AG09309 (cell line): ENCODE measurements at regions not wholly inside any gene's neighbourhood (a gene's known extent, or its start where the extent isn't known, plus 50 kb on each side); places are given as distances from the start of the nearest gene placed in this dataset.

ENCODE experiments used
- DNase-seq: peaks from one replicate; pipeline ENCODE4 v3.0.0-alpha.2; 2010; ENCODE audit warnings: low read depth
- H3K4me3 ChIP-seq: 2 replicates; pipeline ENCODE4 v1.5.1; 2011; ENCODE audit warnings: mild to moderate bottlenecking, low read depth, low read length, moderate library complexity; ENCODE audit not compliant: control insufficient read depth
- TF ChIP-seq, protein P1 (sequence below): IDR thresholded peaks from 2 replicates; pipeline ENCODE4 v1.5.1; 2011; ENCODE audit warnings: mild to moderate bottlenecking, low read depth, low read length, inconsistent platforms; ENCODE audit not compliant: insufficient read depth, control insufficient read depth; ENCODE audit errors: missing control alignments

DNA sequence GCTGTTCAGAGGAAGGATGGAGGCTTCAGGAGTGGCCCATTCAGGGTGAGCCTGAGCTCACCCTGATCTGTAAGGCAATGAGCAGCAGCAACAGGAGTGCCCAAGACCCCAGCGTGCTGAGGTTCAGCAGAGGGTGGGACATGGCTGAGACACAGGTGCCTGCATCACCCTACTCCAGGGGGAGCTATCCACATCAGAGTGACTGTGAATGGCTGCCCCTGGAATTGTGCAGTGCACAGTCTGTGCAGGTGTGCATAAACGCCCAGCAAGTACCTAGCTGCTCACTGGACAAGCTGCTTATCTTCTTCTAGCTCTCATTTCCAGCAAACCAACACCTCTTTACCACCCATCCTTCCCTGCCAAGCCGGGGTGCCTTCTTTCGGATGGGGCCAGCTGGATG lies 140.6 kb upstream of the PRMT8 start:
- H3K4me3 ChIP-seq, result no peak overlapping the region
- no peak for DNase-seq
- TF ChIP-seq, protein P1, sequence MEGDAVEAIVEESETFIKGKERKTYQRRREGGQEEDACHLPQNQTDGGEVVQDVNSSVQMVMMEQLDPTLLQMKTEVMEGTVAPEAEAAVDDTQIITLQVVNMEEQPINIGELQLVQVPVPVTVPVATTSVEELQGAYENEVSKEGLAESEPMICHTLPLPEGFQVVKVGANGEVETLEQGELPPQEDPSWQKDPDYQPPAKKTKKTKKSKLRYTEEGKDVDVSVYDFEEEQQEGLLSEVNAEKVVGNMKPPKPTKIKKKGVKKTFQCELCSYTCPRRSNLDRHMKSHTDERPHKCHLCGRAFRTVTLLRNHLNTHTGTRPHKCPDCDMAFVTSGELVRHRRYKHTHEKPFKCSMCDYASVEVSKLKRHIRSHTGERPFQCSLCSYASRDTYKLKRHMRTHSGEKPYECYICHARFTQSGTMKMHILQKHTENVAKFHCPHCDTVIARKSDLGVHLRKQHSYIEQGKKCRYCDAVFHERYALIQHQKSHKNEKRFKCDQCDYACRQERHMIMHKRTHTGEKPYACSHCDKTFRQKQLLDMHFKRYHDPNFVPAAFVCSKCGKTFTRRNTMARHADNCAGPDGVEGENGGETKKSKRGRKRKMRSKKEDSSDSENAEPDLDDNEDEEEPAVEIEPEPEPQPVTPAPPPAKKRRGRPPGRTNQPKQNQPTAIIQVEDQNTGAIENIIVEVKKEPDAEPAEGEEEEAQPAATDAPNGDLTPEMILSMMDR, result no peak

DNA sequence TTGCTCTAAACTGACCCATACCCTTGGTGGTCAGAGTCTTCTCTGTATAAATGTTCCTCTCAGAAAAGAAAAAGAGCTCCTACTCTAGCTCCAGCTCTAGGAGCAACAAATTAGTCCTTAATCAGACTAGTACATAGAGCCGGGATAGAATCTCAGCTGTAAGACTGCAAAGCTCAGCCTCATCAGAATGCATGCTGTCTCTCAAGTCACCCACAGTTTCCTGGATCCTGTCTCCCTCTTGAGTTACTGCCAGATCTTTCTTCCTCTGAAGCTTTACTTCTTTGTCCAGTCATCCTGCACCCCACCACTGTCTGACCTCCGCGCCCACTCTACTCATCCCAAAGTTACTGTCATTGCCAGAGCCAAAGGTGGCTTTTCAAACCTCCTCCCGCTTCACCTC lies 139.3 kb upstream of the PRMT8 start:
- TF ChIP-seq, protein P1, result no peak
- H3K4me3 ChIP-seq, result no peak overlapping the region
- no peak for DNase-seq

DNA sequence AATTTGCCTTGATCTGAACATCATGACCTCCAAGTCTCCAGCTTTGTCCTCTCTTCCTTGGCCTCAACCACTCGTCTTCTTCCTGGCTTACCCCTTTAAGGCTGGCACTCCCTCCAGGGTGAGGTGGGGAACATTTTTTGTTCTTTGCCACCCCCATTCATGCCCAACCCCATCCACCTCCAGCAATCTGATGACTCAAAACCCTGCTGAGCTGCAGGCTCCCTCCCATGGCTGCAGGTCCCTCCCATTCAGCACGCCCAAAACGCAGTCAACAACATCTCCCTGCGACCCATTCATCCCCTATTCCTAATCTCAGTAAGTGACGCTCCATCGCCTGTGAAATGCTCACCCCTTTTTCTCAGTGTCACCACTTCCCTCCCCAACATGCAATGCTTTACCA lies 138.8 kb upstream of the PRMT8 start:
- no peak for DNase-seq
- TF ChIP-seq, protein P1, result no peak
- H3K4me3 ChIP-seq, result no peak overlapping the region

DNA sequence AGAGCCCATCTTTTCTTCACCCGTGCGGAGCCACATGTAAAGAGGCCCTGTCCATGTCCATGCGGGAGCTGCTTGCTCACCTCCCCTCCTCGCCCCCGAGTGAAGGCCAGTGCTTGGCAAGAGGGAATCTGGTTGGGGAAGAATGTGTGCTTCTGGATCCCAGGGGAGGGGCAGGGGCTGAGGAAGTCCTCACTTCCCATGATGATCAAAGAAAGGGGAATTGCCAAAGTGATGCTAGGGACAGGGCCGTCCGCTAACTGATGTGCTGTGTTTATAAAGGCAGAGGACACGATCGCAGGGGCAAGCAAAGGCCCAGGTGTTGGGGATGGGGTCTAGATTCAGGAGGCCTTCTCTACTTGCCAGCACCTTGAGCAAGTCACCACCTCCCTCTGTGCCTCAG lies 137.4 kb upstream of the PRMT8 start:
- TF ChIP-seq, protein P1, result no peak
- no peak for DNase-seq
- no peak overlapping the region for H3K4me3 ChIP-seq

DNA sequence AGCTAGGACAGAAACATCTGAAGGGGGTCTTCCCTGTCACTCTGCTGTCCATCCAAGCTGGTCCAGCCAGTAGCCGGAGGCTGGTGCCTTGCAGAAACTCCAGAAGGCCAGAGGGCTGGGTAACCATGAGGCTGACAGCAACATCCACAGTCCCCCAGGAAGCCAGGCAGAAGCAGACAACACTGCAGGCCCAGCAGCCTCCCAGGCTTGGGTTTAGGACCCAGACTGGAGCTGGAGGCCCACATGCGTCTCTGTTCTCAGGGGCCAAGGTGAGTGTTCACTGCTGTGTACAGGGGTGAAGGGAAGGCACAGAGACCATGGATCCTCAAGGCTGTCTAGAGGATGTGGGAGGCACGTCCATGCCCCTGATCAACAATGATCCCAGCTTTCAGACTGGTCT lies 136.4 kb upstream of the PRMT8 start:
- no peak overlapping the region for H3K4me3 ChIP-seq
- no peak for DNase-seq
- TF ChIP-seq, protein P1, result no peak

DNA sequence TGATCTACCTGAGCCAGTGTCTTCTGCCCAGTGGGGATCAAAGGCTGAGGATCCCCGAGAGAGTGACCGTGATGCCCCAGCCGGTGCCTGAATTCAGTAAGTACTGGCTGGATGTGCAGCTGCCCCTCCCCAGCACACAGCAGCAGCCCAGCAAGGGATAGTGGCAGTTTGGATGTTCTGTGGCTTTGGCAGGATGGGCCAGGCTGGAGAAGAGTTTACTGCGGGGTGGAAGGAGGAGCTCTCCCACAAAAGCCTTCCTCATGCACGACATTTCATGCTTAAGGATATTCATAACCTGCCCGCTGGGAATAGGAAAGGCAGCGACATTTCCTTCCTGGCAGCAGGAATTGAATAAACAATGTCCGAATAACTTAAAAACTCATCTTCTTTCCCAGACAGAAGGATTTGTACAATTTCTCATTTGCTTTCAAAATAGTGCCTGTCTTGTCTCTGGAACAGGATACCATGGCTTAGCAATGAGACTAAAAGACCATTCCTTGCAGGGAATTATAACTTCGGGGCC lies 135.6 kb upstream of the PRMT8 start:
- H3K4me3 ChIP-seq, result no peak overlapping the region
- no peak for DNase-seq
- TF ChIP-seq, protein P1, result no peak
